ENCODE measurements at regions not wholly inside any gene's neighbourhood (a gene's known extent, or its start where the extent isn't known, plus 50 kb on each side); places are given as distances from the start of the nearest gene placed in this dataset.
"Not testable (repeated sequence)": the region's sequence is repeated elsewhere in the genome, so short reads cannot be mapped to it uniquely, and the experiment has no call there.

GRCh38 chr11:71097506-71098240 lies 154.7 kb downstream of the SHANK2 start:
- no peak for DNase-seq (ENCODE audit: low read depth)

GRCh38 chr11:71096751-71097388 lies 155.5 kb downstream of the SHANK2 start:
- no peak for DNase-seq (ENCODE audit: low read depth)

GRCh38 chr11:71095294-71095850 lies 157.0 kb downstream of the SHANK2 start:
- DNase-seq (ENCODE audit: low read depth): no peak

GRCh38 chr11:71094296-71095077 lies 157.9 kb downstream of the SHANK2 start:
- DNase-seq (ENCODE audit: low read depth): no peak

- no peak for DNase-seq (ENCODE audit: low read depth)
These were observed 158.6 kb downstream of the SHANK2 start for GRCh38 chr11:71093783-71094182.

GRCh38 chr11:71091506-71092265 lies 160.7 kb downstream of the SHANK2 start:
- DNase-seq (ENCODE audit: low read depth): no peak

- DNase-seq (ENCODE audit: low read depth): no peak
These were observed 162.8 kb downstream of the SHANK2 start for GRCh38 chr11:71089571-71089970.

GRCh38 chr11:71088314-71089215 lies 163.8 kb downstream of the SHANK2 start:
- DNase-seq (ENCODE audit: low read depth): not testable (repeated sequence)

GRCh38 chr11:71086687-71087258 lies 165.6 kb downstream of the SHANK2 start:
- no peak for DNase-seq (ENCODE audit: low read depth)

- no peak for DNase-seq (ENCODE audit: low read depth)
These were observed 167.9 kb downstream of the SHANK2 start for GRCh38 chr11:71084306-71085012.

GRCh38 chr11:71083105-71083504 lies 169.3 kb downstream of the SHANK2 start:
- DNase-seq (ENCODE audit: low read depth): no peak

- DNase-seq (ENCODE audit: low read depth): no peak
These were observed 169.9 kb downstream of the SHANK2 start for GRCh38 chr11:71082454-71082853.

GRCh38 chr11:71081704-71082230 lies 170.6 kb downstream of the SHANK2 start:
- no peak for DNase-seq (ENCODE audit: low read depth)

GRCh38 chr11:71080239-71081097 lies 171.9 kb downstream of the SHANK2 start:
- DNase-seq (ENCODE audit: low read depth): peak; percentile 2

GRCh38 chr11:71079795-71080194 lies 172.6 kb downstream of the SHANK2 start:
- no peak for DNase-seq (ENCODE audit: low read depth)

- no peak for DNase-seq (ENCODE audit: low read depth)
These were observed 173.9 kb downstream of the SHANK2 start for GRCh38 chr11:71078482-71078881.

GRCh38 chr11:71076525-71077304 lies 175.7 kb downstream of the SHANK2 start:
- no peak for DNase-seq (ENCODE audit: low read depth)

Measured in stimulated activated CD8-positive, alpha-beta memory T cell treated with anti-CD3 and anti-CD28 coated beads, Interleukin-15, amount 100 ng/mL, for 24 hours (primary cell).